NCI-H524 (cell line): ENCODE measurements at regions not wholly inside any gene's neighbourhood (a gene's known extent, or its start where the extent isn't known, plus 50 kb on each side); places are given as distances from the start of the nearest gene placed in this dataset.
A peak's percentile ranks its signal among the peaks of the same experiment; 100 is the strongest.

Experiments used
- DNase-seq, 2 experiments: peaks; one replicate each; lab custom pipeline; 2025; lab: John Stamatoyannopoulos, UW

GRCh38 chr4:178037459-178038214, 595.4 kb upstream of the AGA start:
- no peak for DNase-seq

- no peak for DNase-seq
Observed at GRCh38 chr4:178056996-178057395, 614.8 kb upstream of the AGA start.

GRCh38 chr4:178063568-178063967, 621.3 kb upstream of the AGA start:
- no peak for DNase-seq

GRCh38 chr4:178066338-178066941, 624.2 kb upstream of the AGA start:
- DNase-seq: no peak

- no peak for DNase-seq
Observed at GRCh38 chr4:178068136-178068535, 625.9 kb upstream of the AGA start.

GRCh38 chr4:178070163-178070562, 627.9 kb upstream of the AGA start:
- no peak for DNase-seq

- DNase-seq: no peak
Observed at GRCh38 chr4:178080312-178080711, 638.1 kb upstream of the AGA start.

GRCh38 chr4:178081176-178081575, 638.9 kb upstream of the AGA start:
- DNase-seq: no peak

- DNase-seq: no peak
Observed at GRCh38 chr4:178081896-178082295, 639.7 kb upstream of the AGA start.

GRCh38 chr4:178082906-178083305, 640.7 kb upstream of the AGA start:
- DNase-seq: peak in 1 of 2 experiments; percentile 9

GRCh38 chr4:178083968-178084367, 641.7 kb upstream of the AGA start:
- no peak for DNase-seq

GRCh38 chr4:178086320-178086719, 644.1 kb upstream of the AGA start:
- peak; percentile 1 to 28 for DNase-seq

- no peak for DNase-seq
Observed at GRCh38 chr4:178090640-178091411, 648.6 kb upstream of the AGA start.

GRCh38 chr4:178102139-178102538, 659.9 kb upstream of the AGA start:
- DNase-seq: no peak

GRCh38 chr4:178105242-178105641, 663.0 kb upstream of the AGA start:
- no peak for DNase-seq

GRCh38 chr4:178136736-178137345, 694.6 kb upstream of the AGA start:
- no peak for DNase-seq

- no peak for DNase-seq
Observed at GRCh38 chr4:178137732-178138471, 695.7 kb upstream of the AGA start.

GRCh38 chr4:178138491-178138890, 696.3 kb upstream of the AGA start:
- DNase-seq: no peak

- no peak for DNase-seq
Observed at GRCh38 chr4:178140326-178140915, 698.2 kb upstream of the AGA start.

- DNase-seq: no peak
Observed at GRCh38 chr4:178142724-178143123, 700.5 kb upstream of the AGA start.

GRCh38 chr4:178148106-178148505, 705.9 kb upstream of the AGA start:
- DNase-seq: peak; percentile 1 to 58
